ENCODE measurements at regions not wholly inside any gene's neighbourhood (a gene's known extent, or its start where the extent isn't known, plus 50 kb on each side); places are given as distances from the start of the nearest gene placed in this dataset.

DNA sequence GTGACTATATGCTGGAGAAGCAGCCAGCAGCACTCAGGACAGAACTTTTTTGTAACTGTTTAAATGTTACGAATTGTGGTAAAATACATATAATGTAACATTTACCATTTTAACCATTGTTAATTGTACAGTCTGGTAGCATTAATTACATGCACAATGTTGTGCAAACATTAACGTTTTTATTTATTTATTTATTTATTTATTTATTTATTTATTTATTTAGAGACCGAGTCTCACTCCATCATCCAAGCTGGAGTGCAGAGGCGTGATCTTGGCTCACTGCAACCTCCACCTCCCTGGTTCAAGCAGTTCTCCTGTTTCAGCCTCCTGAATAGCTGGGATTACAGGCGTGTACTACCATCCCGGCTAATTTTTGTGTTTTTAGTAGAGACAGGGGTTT, 88.7 kb upstream of the TEX51 start:
- no peaks in the 10 kb centered on the region for H3K9me3 ChIP-seq (ENCODE audit: insufficient read depth, low read length)
- DNase-seq (ENCODE audit: low read depth, low spot score) = no peak
- H3K4me1 ChIP-seq (ENCODE audit: insufficient read depth, insufficient read length) = no peaks in the 10 kb centered on the region
- no peak overlapping the region for H3K9ac ChIP-seq (ENCODE audit: insufficient read length, low read depth)
- H3K36me3 ChIP-seq (ENCODE audit: insufficient read depth, insufficient read length, low read length) = no peaks in the 10 kb centered on the region
- TF ChIP-seq SUZ12 (IDR thresholded peaks at IDR 0.05; ENCODE audit: extremely low read depth, insufficient read depth, insufficient read length) = no peak
- TF ChIP-seq YY1 (IDR thresholded peaks at IDR 0.05; ENCODE audit: insufficient read depth, insufficient read length) = no peak
- no peak for TF ChIP-seq ZNF274 (IDR thresholded peaks at IDR 0.05; ENCODE audit: low read depth, low read length)
- no peaks in the 10 kb centered on the region for H3K27me3 ChIP-seq (ENCODE audit: insufficient read depth, insufficient read length)
- no peak overlapping the region for H3K4me3 ChIP-seq (ENCODE audit: insufficient read length, low read depth)

- no peaks in the 10 kb centered on the region for H3K9me3 ChIP-seq (ENCODE audit: insufficient read depth, low read length)
- no peaks in the 10 kb centered on the region for H3K27me3 ChIP-seq (ENCODE audit: insufficient read depth, insufficient read length)
- no peak for TF ChIP-seq YY1 (IDR thresholded peaks at IDR 0.05; ENCODE audit: insufficient read depth, insufficient read length)
- TF ChIP-seq ZNF274 (IDR thresholded peaks at IDR 0.05; ENCODE audit: low read depth, low read length) = no peak
- TF ChIP-seq SUZ12 (IDR thresholded peaks at IDR 0.05; ENCODE audit: extremely low read depth, insufficient read depth, insufficient read length) = no peak
- H3K4me3 ChIP-seq (ENCODE audit: insufficient read length, low read depth) = no peak overlapping the region
- no peaks in the 10 kb centered on the region for H3K4me1 ChIP-seq (ENCODE audit: insufficient read depth, insufficient read length)
- no peak for DNase-seq (ENCODE audit: low read depth, low spot score)
- no peak overlapping the region for H3K9ac ChIP-seq (ENCODE audit: insufficient read length, low read depth)
- no peaks in the 10 kb centered on the region for H3K36me3 ChIP-seq (ENCODE audit: insufficient read depth, insufficient read length, low read length)
Observed at GRCh38 chr2:126811101-126811500, 87.6 kb upstream of the TEX51 start.

- H3K4me1 ChIP-seq (ENCODE audit: insufficient read depth, insufficient read length) = no peaks in the 10 kb centered on the region
- no peak overlapping the region for H3K4me3 ChIP-seq (ENCODE audit: insufficient read length, low read depth)
- H3K36me3 ChIP-seq (ENCODE audit: insufficient read depth, insufficient read length, low read length) = no peaks in the 10 kb centered on the region
- no peaks in the 10 kb centered on the region for H3K27me3 ChIP-seq (ENCODE audit: insufficient read depth, insufficient read length)
- H3K9me3 ChIP-seq (ENCODE audit: insufficient read depth, low read length) = peaks cover 7% of the 10 kb centered on the region; the same call in 1 of the 2 replicates
- H3K9ac ChIP-seq (ENCODE audit: insufficient read length, low read depth) = no peak overlapping the region
- DNase-seq (ENCODE audit: low read depth, low spot score) = no peak
- TF ChIP-seq YY1 (IDR thresholded peaks at IDR 0.05; ENCODE audit: insufficient read depth, insufficient read length) (no peak), ZNF274 (IDR thresholded peaks at IDR 0.05; ENCODE audit: low read depth, low read length) (no peak), SUZ12 (IDR thresholded peaks at IDR 0.05; ENCODE audit: extremely low read depth, insufficient read depth, insufficient read length) (no peak)
Observed at GRCh38 chr2:126817172-126817571, 81.5 kb upstream of the TEX51 start.

GRCh38 chr2:126822115-126822514, 76.6 kb upstream of the TEX51 start:
- TF ChIP-seq ZNF274 (IDR thresholded peaks at IDR 0.05; ENCODE audit: low read depth, low read length) (no peak), YY1 (IDR thresholded peaks at IDR 0.05; ENCODE audit: insufficient read depth, insufficient read length) (no peak), SUZ12 (IDR thresholded peaks at IDR 0.05; ENCODE audit: extremely low read depth, insufficient read depth, insufficient read length) (no peak)

DNA sequence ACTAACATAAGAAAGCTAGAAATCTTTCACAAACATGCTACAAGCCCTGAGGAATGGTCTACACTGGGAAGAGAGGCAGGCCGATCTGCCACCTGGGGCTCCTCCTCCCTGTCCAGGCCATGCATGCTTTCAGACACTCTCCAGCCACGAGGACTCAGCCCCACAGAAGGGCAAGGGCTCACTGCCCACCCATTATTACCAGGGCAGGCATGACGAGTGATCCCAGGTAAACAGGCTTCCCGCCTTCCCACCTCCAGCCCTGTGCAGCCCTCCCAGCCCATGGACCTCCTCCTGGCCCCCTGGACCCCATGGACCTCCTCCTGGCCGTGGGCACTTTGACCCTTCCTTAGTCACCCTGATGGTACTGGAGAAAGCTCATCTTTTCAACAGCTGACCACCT, 75.8 kb upstream of the TEX51 start:
- Histone ChIP-seq H3K9me3 (ENCODE audit: insufficient read depth, low read length) (no peaks in the 10 kb centered on the region), H3K4me3 (ENCODE audit: insufficient read length, low read depth) (no peak overlapping the region), H3K27me3 (ENCODE audit: insufficient read depth, insufficient read length) (no peaks in the 10 kb centered on the region), H3K36me3 (ENCODE audit: insufficient read depth, insufficient read length, low read length) (no peaks in the 10 kb centered on the region), H3K4me1 (ENCODE audit: insufficient read depth, insufficient read length) (peaks cover 2% of the 10 kb centered on the region), H3K9ac (ENCODE audit: insufficient read length, low read depth) (no peak overlapping the region)
- DNase-seq (ENCODE audit: low read depth, low spot score) = no peak
- TF ChIP-seq SUZ12 (IDR thresholded peaks at IDR 0.05; ENCODE audit: extremely low read depth, insufficient read depth, insufficient read length) = no peak
- no peak for TF ChIP-seq ZNF274 (IDR thresholded peaks at IDR 0.05; ENCODE audit: low read depth, low read length)
- no peak for TF ChIP-seq YY1 (IDR thresholded peaks at IDR 0.05; ENCODE audit: insufficient read depth, insufficient read length)

More at GRCh38 chr2:126822115-126822514, 76.6 kb upstream of the TEX51 start:
- Histone ChIP-seq H3K4me1 (ENCODE audit: insufficient read depth, insufficient read length) (peaks cover under 1% of the 10 kb centered on the region), H3K27me3 (ENCODE audit: insufficient read depth, insufficient read length) (no peaks in the 10 kb centered on the region), H3K9ac (ENCODE audit: insufficient read length, low read depth) (no peak overlapping the region), H3K4me3 (ENCODE audit: insufficient read length, low read depth) (no peak overlapping the region), H3K9me3 (ENCODE audit: insufficient read depth, low read length) (peaks cover 5% of the 10 kb centered on the region; the same call in 1 of the 2 replicates), H3K36me3 (ENCODE audit: insufficient read depth, insufficient read length, low read length) (no peaks in the 10 kb centered on the region)
- DNase-seq (ENCODE audit: low read depth, low spot score) = no peak

DNA sequence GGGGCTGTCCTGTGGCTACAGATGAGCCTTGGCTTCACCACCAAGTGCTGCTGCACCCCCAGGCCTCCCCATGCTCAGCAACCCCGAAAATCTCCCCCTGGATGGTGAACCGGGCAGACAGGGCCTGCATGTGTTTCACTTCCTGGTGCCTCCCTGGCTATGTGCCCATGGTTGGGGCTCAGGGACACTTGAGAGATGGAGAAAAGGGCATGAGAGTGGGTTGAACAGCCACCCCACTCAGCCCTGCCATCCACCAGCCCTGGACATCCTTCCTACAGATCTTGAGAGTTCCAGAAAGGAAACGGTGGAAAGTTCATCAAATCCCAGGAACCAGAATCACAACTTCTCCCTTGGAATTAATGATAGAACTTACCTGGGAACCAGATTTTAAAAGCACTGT, 74.7 kb upstream of the TEX51 start:
- no peak overlapping the region for H3K4me3 ChIP-seq (ENCODE audit: insufficient read length, low read depth)
- peaks cover 2% of the 10 kb centered on the region for H3K4me1 ChIP-seq (ENCODE audit: insufficient read depth, insufficient read length)
- H3K9me3 ChIP-seq (ENCODE audit: insufficient read depth, low read length) = no peaks in the 10 kb centered on the region
- no peak for DNase-seq (ENCODE audit: low read depth, low spot score)
- no peaks in the 10 kb centered on the region for H3K27me3 ChIP-seq (ENCODE audit: insufficient read depth, insufficient read length)
- no peak overlapping the region for H3K9ac ChIP-seq (ENCODE audit: insufficient read length, low read depth)
- H3K36me3 ChIP-seq (ENCODE audit: insufficient read depth, insufficient read length, low read length) = no peaks in the 10 kb centered on the region
- TF ChIP-seq SUZ12 (IDR thresholded peaks at IDR 0.05; ENCODE audit: extremely low read depth, insufficient read depth, insufficient read length) = no peak
- no peak for TF ChIP-seq YY1 (IDR thresholded peaks at IDR 0.05; ENCODE audit: insufficient read depth, insufficient read length)
- no peak for TF ChIP-seq ZNF274 (IDR thresholded peaks at IDR 0.05; ENCODE audit: low read depth, low read length)

DNA sequence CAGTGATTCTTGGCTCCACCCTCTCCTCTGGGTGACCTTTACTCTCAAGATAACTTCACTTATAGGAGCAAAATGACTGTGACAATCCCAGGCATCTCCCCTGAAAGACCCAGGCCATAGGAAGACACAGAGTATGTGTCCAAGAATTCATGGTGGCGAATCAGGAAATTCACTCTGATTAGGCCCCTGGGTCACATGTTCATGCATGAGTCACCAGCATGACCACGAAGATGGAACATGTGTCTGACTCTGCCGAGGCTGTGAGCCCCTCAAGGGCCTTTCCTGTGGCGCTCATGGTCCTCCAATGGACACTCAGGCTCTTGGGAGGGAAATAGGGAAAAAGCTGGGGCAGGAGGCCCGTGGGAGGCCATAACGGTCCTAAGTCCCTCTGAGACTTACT, 74.0 kb upstream of the TEX51 start:
- no peak for DNase-seq (ENCODE audit: low read depth, low spot score)
- TF ChIP-seq ZNF274 (IDR thresholded peaks at IDR 0.05; ENCODE audit: low read depth, low read length) = no peak
- TF ChIP-seq YY1 (IDR thresholded peaks at IDR 0.05; ENCODE audit: insufficient read depth, insufficient read length) = no peak
- TF ChIP-seq SUZ12 (IDR thresholded peaks at IDR 0.05; ENCODE audit: extremely low read depth, insufficient read depth, insufficient read length) = no peak
- H3K27me3 ChIP-seq (ENCODE audit: insufficient read depth, insufficient read length) = no peaks in the 10 kb centered on the region
- no peaks in the 10 kb centered on the region for H3K9me3 ChIP-seq (ENCODE audit: insufficient read depth, low read length)
- H3K9ac ChIP-seq (ENCODE audit: insufficient read length, low read depth) = no peak overlapping the region
- H3K4me3 ChIP-seq (ENCODE audit: insufficient read length, low read depth) = no peak overlapping the region
- no peaks in the 10 kb centered on the region for H3K36me3 ChIP-seq (ENCODE audit: insufficient read depth, insufficient read length, low read length)
- peaks cover 2% of the 10 kb centered on the region for H3K4me1 ChIP-seq (ENCODE audit: insufficient read depth, insufficient read length)
